SU-DHL-6 (cell line): ENCODE measurements at regions not wholly inside any gene's neighbourhood (a gene's known extent, or its start where the extent isn't known, plus 50 kb on each side); places are given as distances from the start of the nearest gene placed in this dataset.

Experiments
- EZH2phosphoT487 ChIP-seq: fragments of 200-600 bp; sonication (generic), shearing (Covaris generic); conservative IDR thresholded peaks from 2 replicates; pipeline ENCODE4 v1.6.1; 2018; ENCODE audit warnings: mild to moderate bottlenecking, antibody characterized with exemption, low read length, moderate library complexity, mixed read lengths
- TF ChIP-seq, protein P1 (sequence below): fragments of 200-600 bp; sonication (generic); IDR thresholded peaks from one replicate; pipeline ENCODE4 v1.5.1; 2017; ENCODE audit warnings: antibody characterized with exemption, mild to moderate bottlenecking, low read length, moderate library complexity; ENCODE audit not compliant: insufficient read depth, poor library complexity, severe bottlenecking

DNA sequence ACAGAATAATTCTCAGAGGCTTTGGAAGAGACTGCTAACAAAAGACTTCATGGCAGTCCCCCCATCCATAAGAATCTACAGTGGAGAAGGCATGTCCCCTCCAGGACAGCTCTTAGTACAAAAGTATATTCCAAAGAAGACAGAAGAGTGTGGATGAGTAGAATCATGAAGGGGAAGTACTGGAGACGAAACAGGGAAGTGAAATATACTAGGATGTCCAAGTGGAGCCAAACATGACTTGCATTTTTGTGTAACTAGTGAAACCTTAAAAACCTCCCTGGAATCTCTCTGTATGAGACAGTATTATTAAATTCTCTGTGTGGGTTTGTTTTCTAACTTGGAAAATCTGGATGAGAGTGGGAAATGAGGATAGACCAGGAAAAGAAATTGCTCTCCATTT is 312.4 kb downstream of the RSL24D1 start:
- TF ChIP-seq, protein P1, sequence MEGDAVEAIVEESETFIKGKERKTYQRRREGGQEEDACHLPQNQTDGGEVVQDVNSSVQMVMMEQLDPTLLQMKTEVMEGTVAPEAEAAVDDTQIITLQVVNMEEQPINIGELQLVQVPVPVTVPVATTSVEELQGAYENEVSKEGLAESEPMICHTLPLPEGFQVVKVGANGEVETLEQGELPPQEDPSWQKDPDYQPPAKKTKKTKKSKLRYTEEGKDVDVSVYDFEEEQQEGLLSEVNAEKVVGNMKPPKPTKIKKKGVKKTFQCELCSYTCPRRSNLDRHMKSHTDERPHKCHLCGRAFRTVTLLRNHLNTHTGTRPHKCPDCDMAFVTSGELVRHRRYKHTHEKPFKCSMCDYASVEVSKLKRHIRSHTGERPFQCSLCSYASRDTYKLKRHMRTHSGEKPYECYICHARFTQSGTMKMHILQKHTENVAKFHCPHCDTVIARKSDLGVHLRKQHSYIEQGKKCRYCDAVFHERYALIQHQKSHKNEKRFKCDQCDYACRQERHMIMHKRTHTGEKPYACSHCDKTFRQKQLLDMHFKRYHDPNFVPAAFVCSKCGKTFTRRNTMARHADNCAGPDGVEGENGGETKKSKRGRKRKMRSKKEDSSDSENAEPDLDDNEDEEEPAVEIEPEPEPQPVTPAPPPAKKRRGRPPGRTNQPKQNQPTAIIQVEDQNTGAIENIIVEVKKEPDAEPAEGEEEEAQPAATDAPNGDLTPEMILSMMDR: no peak
- no peak for TF ChIP-seq EZH2phosphoT487
